ENCODE measurements at regions not wholly inside any gene's neighbourhood (a gene's known extent, or its start where the extent isn't known, plus 50 kb on each side); places are given as distances from the start of the nearest gene placed in this dataset.

DNA sequence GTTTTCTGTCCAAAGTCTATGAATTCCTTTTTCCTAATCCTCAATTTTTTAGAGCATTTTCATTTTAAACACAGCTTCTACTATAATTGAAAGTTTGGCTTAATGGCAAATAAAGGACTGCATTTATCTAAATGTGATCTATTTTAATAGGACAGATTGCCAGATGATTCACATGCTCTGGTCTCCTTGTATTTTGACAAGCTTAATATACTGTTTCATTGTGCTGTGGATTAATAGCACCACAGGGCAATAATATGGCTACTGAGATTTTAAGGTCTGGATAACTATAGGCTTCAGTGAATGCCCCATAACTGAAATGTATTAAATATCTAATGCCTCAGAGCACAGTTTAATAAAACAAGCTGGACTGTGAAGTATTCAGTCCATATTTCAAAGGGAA lies 1362.8 kb downstream of the XPNPEP1 start:
- H2AFZ ChIP-seq (ENCODE audit: low read depth, low read length, poor library complexity, severe bottlenecking) = no peak overlapping the region
- H4K20me1 ChIP-seq (ENCODE audit: insufficient read depth) = no peaks in the 10 kb centered on the region
- no peaks in the 10 kb centered on the region for H3K79me2 ChIP-seq (ENCODE audit: insufficient read depth, low read length)
- H3K4me1 ChIP-seq (ENCODE audit: control insufficient read depth in 1 of 2, insufficient read depth in 2 of 2, low read length in 2 of 2) = no peaks in the 10 kb centered on the region
- H3K4me3 ChIP-seq (replicated peaks in 1 of 2; ENCODE audit: low read depth in 1 of 2, low read length in 2 of 2) = no peak overlapping the region
- no peak for ATAC-seq
- no TSS peak for BruUV-seq (replicated peaks)
- no peak overlapping the region for H3K9ac ChIP-seq (ENCODE audit: low read length)
- CTCF ChIA-PET = no interaction called here
- no peak for DNase-seq (ENCODE audit: low read depth, low spot score)
- no peak overlapping the region for H3K4me2 ChIP-seq (ENCODE audit: low read length)
- no peaks in the 10 kb centered on the region for H3K27me3 ChIP-seq (ENCODE audit: insufficient read depth, low read length)
- POLR2A ChIA-PET = no interaction called here
- H3K27ac ChIP-seq (ENCODE audit: low read depth, low read length) = no peak overlapping the region
- peaks cover 25 to 37% of the 10 kb centered on the region in 2 experiments; a peak in 2 of 4 replicates for H3K9me3 ChIP-seq (ENCODE audit: control insufficient read depth in 1 of 2, insufficient read depth in 1 of 2, low read depth in 1 of 2, low read length in 2 of 2)
- H3K36me3 ChIP-seq (ENCODE audit: control insufficient read depth in 1 of 2, insufficient read depth in 2 of 2, low read length in 2 of 2) = no peaks in the 10 kb centered on the region
- intact Hi-C loops (cut with micrococcal nuclease) = no loop called here
- RAD21 ChIA-PET (ENCODE audit: low non-redundant PET in 1 of 2, low total read pairs in 2 of 2, uncharacterized antibody in 2 of 2, unreplicated experiment in 2 of 2) = no interaction called here
- no peaks in the 10 kb centered on the region for H3K9me2 ChIP-seq (ENCODE audit: insufficient read depth)
- no peak for TF ChIP-seq EZH2phosphoT487 (IDR thresholded peaks at IDR 0.05; ENCODE audit: borderline replicate concordance)
- TF ChIP-seq ZFX (IDR thresholded peaks at IDR 0.05) = no peak
- TF ChIP-seq YY1 (IDR thresholded peaks at IDR 0.05; ENCODE audit: extremely low read depth, insufficient replicate concordance, low read depth, low read length) = no peak
- TF ChIP-seq EGR1 (IDR thresholded peaks at IDR 0.05; ENCODE audit: low read depth) = no peak
- no peak for TF ChIP-seq ELF1 (IDR thresholded peaks at IDR 0.05; ENCODE audit: borderline replicate concordance, low read depth)
- no peak for TF ChIP-seq FOSL1 (IDR thresholded peaks at IDR 0.05; ENCODE audit: low read depth)
- TF ChIP-seq, protein P1, sequence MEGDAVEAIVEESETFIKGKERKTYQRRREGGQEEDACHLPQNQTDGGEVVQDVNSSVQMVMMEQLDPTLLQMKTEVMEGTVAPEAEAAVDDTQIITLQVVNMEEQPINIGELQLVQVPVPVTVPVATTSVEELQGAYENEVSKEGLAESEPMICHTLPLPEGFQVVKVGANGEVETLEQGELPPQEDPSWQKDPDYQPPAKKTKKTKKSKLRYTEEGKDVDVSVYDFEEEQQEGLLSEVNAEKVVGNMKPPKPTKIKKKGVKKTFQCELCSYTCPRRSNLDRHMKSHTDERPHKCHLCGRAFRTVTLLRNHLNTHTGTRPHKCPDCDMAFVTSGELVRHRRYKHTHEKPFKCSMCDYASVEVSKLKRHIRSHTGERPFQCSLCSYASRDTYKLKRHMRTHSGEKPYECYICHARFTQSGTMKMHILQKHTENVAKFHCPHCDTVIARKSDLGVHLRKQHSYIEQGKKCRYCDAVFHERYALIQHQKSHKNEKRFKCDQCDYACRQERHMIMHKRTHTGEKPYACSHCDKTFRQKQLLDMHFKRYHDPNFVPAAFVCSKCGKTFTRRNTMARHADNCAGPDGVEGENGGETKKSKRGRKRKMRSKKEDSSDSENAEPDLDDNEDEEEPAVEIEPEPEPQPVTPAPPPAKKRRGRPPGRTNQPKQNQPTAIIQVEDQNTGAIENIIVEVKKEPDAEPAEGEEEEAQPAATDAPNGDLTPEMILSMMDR (IDR thresholded peaks at IDR 0.05 in 2 of 3, conservative IDR thresholded peaks at IDR 0.05 in 1 of 3; ENCODE audit: borderline replicate concordance in 1 of 3, insufficient read depth in 1 of 3, low read depth in 2 of 3, low read length in 2 of 3) = no peak

DNA sequence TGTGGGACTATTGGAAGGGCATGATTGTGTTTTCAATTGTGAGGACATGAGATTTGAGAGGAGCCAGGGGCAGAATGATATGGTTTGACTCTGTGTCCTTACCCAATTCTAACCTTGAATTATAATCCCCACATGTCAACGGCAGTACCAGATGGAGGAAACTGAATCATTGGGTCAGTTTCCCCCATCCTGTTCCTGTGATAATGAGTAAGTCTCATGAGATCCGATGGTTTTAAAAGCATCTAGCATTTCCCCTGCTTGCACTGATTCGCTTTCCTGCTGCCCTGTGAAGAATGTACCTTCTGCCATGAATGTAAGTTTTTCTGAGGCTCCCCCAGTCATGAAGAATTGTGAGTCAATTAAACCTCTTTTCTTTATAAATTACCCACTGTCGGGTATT lies 1367.1 kb downstream of the XPNPEP1 start:
- DNase-seq (ENCODE audit: low read depth, low spot score) = no peak
- POLR2A ChIA-PET = no interaction called here
- Histone ChIP-seq H3K4me1 (ENCODE audit: control insufficient read depth in 1 of 2, insufficient read depth in 2 of 2, low read length in 2 of 2) (no peaks in the 10 kb centered on the region), H3K9me2 (ENCODE audit: insufficient read depth) (no peaks in the 10 kb centered on the region), H3K9ac (ENCODE audit: low read length) (no peak overlapping the region), H3K27ac (ENCODE audit: low read depth, low read length) (no peak overlapping the region), H3K9me3 (ENCODE audit: control insufficient read depth in 1 of 2, insufficient read depth in 1 of 2, low read depth in 1 of 2, low read length in 2 of 2) (peaks cover 20 to 22% of the 10 kb centered on the region in 2 experiments; a peak in 3 of 4 replicates), H3K27me3 (ENCODE audit: insufficient read depth, low read length) (no peaks in the 10 kb centered on the region), H3K4me2 (ENCODE audit: low read length) (no peak overlapping the region), H2AFZ (ENCODE audit: low read depth, low read length, poor library complexity, severe bottlenecking) (no peak overlapping the region), H3K4me3 (replicated peaks in 1 of 2; ENCODE audit: low read depth in 1 of 2, low read length in 2 of 2) (no peak overlapping the region), H3K79me2 (ENCODE audit: insufficient read depth, low read length) (no peaks in the 10 kb centered on the region), H4K20me1 (ENCODE audit: insufficient read depth) (no peaks in the 10 kb centered on the region), H3K36me3 (ENCODE audit: control insufficient read depth in 1 of 2, insufficient read depth in 2 of 2, low read length in 2 of 2) (no peaks in the 10 kb centered on the region)
- CTCF ChIA-PET = no interaction called here
- ATAC-seq = no peak
- RAD21 ChIA-PET (ENCODE audit: low non-redundant PET in 1 of 2, low total read pairs in 2 of 2, uncharacterized antibody in 2 of 2, unreplicated experiment in 2 of 2) = no interaction called here
- intact Hi-C loops (cut with micrococcal nuclease) = no loop called here
- no TSS peak for BruUV-seq (replicated peaks)
- TF ChIP-seq CEBPB (IDR thresholded peaks at IDR 0.05; ENCODE audit: low read depth) = no peak
- TF ChIP-seq ZNF274 (IDR thresholded peaks at IDR 0.05; ENCODE audit: low read depth, low read length) = no peak
- TF ChIP-seq POLR2A (IDR thresholded peaks at IDR 0.05; ENCODE audit: borderline replicate concordance, extremely low read depth, insufficient read depth, insufficient read length) = no peak
- no peak for TF ChIP-seq EGR1 (IDR thresholded peaks at IDR 0.05; ENCODE audit: low read depth)
- no peak for TF ChIP-seq SP1 (IDR thresholded peaks at IDR 0.05; ENCODE audit: low read depth)
- TF ChIP-seq, protein P2, sequence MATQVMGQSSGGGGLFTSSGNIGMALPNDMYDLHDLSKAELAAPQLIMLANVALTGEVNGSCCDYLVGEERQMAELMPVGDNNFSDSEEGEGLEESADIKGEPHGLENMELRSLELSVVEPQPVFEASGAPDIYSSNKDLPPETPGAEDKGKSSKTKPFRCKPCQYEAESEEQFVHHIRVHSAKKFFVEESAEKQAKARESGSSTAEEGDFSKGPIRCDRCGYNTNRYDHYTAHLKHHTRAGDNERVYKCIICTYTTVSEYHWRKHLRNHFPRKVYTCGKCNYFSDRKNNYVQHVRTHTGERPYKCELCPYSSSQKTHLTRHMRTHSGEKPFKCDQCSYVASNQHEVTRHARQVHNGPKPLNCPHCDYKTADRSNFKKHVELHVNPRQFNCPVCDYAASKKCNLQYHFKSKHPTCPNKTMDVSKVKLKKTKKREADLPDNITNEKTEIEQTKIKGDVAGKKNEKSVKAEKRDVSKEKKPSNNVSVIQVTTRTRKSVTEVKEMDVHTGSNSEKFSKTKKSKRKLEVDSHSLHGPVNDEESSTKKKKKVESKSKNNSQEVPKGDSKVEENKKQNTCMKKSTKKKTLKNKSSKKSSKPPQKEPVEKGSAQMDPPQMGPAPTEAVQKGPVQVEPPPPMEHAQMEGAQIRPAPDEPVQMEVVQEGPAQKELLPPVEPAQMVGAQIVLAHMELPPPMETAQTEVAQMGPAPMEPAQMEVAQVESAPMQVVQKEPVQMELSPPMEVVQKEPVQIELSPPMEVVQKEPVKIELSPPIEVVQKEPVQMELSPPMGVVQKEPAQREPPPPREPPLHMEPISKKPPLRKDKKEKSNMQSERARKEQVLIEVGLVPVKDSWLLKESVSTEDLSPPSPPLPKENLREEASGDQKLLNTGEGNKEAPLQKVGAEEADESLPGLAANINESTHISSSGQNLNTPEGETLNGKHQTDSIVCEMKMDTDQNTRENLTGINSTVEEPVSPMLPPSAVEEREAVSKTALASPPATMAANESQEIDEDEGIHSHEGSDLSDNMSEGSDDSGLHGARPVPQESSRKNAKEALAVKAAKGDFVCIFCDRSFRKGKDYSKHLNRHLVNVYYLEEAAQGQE (IDR thresholded peaks at IDR 0.05; ENCODE audit: low read depth) = no peak
- no peak for TF ChIP-seq SRF (IDR thresholded peaks at IDR 0.05; ENCODE audit: low read depth)
- no peak for TF ChIP-seq ZFX (IDR thresholded peaks at IDR 0.05)
- TF ChIP-seq TCF7L2 (IDR thresholded peaks at IDR 0.05; ENCODE audit: borderline replicate concordance, extremely low read depth, insufficient read depth, insufficient read length) = no peak
- TF ChIP-seq EZH2 (IDR thresholded peaks at IDR 0.05) = no peak

All from HCT116 (cell line).